Panc1 (cell line): ENCODE measurements at regions not wholly inside any gene's neighbourhood (a gene's known extent, or its start where the extent isn't known, plus 50 kb on each side); places are given as distances from the start of the nearest gene placed in this dataset.

Experiments used
- ATAC-seq: fragments of 200-7000 bp; cut with Tn5 transposase; 2 replicates; pipeline ENCODE4 v1.9.1; 2020; ENCODE audit warnings: mild to moderate bottlenecking, moderate library complexity
- BruUV-seq: library from RNA; stranded (reverse); fragments of 400-500 nt; replicated peaks from 2 replicates; lab custom pipeline; 2021; lab: Mats Ljungman, UMichigan
- CTCF ChIA-PET: fragments of 300-600 bp; sonication (Branson Sonifier 250); formaldehyde crosslinking; loops from one replicate; lab custom pipeline; 2022; ENCODE audit warnings: antibody characterized with exemption; lab: Charles Lee
- POLR2A ChIA-PET: fragments of 300-600 bp; sonication (Branson Sonifier 250); formaldehyde crosslinking; loops from one replicate; lab custom pipeline; 2022; ENCODE audit warnings: antibody characterized with exemption; lab: Charles Lee
- DNase-seq: peaks from one replicate; pipeline ENCODE4 v3.0.0-alpha.2; 2010; ENCODE audit warnings: low read depth, low spot score
- H3K27ac ChIP-seq: 2 replicates; pipeline ENCODE4 v1.5.1; 2011; ENCODE audit warnings: mild to moderate bottlenecking, low read length, inconsistent platforms
- H3K27me3 ChIP-seq: fragments of 200-500 bp; sonication (Bioruptor generic); 2 replicates; pipeline ENCODE4 v1.6.0; 2014; ENCODE audit warnings: low read length, inconsistent platforms; ENCODE audit not compliant: control insufficient read depth, insufficient read depth
- H3K36me3 ChIP-seq: fragments of 200-500 bp; sonication (Bioruptor generic); 2 replicates; pipeline ENCODE4 v1.5.1; 2014; ENCODE audit warnings: inconsistent platforms, mild to moderate bottlenecking, low read length, moderate library complexity; ENCODE audit not compliant: control insufficient read depth, insufficient read depth
- H3K4me1 ChIP-seq: 2 replicates; pipeline ENCODE4 v1.5.1; 2011; ENCODE audit warnings: inconsistent platforms, mild to moderate bottlenecking, low read length, moderate library complexity; ENCODE audit not compliant: control insufficient read depth, insufficient read depth
- H3K4me3 ChIP-seq, 2 experiments: 2 replicates each; pipeline ENCODE4 v1.5.1; 2011 to 2012; ENCODE audit warnings: low read depth in 2 of 2, low read length in 2 of 2, mild to moderate bottlenecking in 2 of 2, inconsistent platforms in 1 of 2, moderate library complexity in 1 of 2
- H3K9me3 ChIP-seq: fragments of 200-500 bp; sonication (Bioruptor generic); 2 replicates; pipeline ENCODE4 v1.5.1; 2014; ENCODE audit warnings: low read depth, mild to moderate bottlenecking, inconsistent platforms, low read length, moderate library complexity; ENCODE audit not compliant: control insufficient read depth, insufficient read depth
- POLR2AphosphoS5 ChIP-seq: IDR thresholded peaks from 2 replicates; pipeline ENCODE4 v1.6.1; 2012; ENCODE audit warnings: mild to moderate bottlenecking, low read depth, low read length, moderate library complexity
- SIN3A ChIP-seq: IDR thresholded peaks from 2 replicates; pipeline ENCODE4 v1.6.1; 2012; ENCODE audit warnings: low read depth, mild to moderate bottlenecking, low read length, moderate library complexity, borderline replicate concordance; ENCODE audit not compliant: insufficient read depth
- TCF7L2 ChIP-seq: IDR thresholded peaks from 2 replicates; pipeline ENCODE4 v1.6.1; 2011; ENCODE audit warnings: mild to moderate bottlenecking, low read depth, low read length, inconsistent platforms
- in situ Hi-C: cut with HindIII; loops from 2 replicates; pipeline ENCODE4 v1.10.0; 2016; ENCODE audit warnings: low sequenced_read_pairs, low pct_unique_long_range_greater_than_20kb
- intact Hi-C: fragments of 100-400 bp; cut with micrococcal nuclease; formaldehyde crosslinking; loops from one replicate; pipeline ENCODE4 v1.10.0; 2022; ENCODE audit not compliant: unreplicated experiment
- TF ChIP-seq, protein P1 (sequence below), 2 experiments: IDR thresholded peaks; 2 replicates each; pipeline ENCODE4 v1.6.1; 2011 to 2012; ENCODE audit warnings: low read depth in 2 of 2, control low read depth in 1 of 2, low read length in 1 of 2, mild to moderate bottlenecking in 1 of 2, moderate library complexity in 1 of 2; ENCODE audit not compliant: insufficient read depth in 1 of 2
- TF ChIP-seq, protein P2 (sequence below): fragments of 450-650 bp; IDR thresholded peaks from 2 replicates; pipeline ENCODE4 v1.5.1; 2017; ENCODE audit warnings: mild to moderate bottlenecking

DNA sequence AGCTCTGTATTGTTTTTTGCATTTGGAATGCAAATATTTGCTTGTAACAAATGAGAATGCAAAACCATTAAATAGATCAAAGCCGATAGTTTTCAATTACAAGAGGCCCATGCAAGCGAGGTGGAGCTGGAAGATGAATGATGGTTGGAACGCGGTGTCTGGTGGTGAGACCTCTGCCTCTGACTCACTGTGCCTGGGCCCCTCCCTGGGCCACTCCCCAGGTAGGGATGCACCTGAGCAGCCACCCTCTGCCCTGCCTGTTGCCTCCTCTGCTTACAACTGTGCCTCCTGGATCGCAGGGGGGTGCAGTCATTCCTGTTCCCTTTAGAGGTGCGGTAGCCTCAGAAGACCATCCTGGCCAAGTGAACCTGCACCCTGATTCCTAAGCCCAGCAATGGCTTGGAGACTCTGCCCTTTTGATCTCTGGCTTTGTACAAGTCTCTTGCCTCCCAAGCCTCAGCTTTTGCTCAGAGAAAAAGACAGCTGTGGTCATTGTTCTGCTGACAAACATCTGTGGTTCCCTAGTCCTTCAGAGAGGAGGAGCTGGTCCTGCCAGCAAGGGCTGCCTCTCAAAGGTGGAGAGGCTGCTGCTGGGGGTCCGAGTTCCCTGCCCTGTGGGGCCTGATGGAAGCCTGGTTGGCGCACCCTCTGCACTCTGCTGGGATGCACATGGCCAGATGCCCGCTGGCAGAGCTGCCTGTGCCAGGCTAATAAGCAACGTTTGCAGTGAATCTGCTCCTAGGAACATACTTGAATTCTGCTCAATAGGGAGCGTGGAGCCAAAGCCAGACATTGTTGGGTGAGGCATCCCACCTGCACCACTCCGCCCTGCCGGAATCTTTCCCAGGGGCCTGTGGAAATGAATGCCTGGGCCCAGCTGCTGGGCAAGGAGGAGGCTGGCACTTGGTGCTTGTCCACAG, 126.3 kb upstream of the TCERG1L start:
- CTCF ChIA-PET, result no interaction called here
- in situ Hi-C loops, result no loop called here

DNA sequence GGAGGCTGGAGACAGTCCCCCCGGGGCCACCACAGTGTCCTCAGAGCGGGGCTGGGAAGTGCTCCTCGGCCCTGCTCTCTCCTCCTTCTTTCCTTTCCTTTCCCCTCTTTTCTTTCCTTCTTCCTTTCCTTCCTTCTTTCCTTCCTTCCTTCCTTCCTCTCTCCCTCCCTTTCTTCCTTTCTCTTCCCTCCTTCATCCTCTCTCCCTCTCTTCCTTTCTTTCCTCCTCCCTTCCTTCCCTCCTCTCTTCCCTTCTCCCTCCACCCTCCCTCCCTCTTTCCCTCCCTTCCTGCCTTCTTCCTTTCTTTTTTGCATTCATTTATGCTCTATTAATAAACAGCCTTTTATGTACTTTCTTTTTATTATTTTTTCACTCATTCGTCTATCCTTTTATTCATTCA, 127.1 kb upstream of the TCERG1L start:
- DNase-seq (no peak), ATAC-seq (no peak)
- intact Hi-C loops (no loop called here), in situ Hi-C loops (no loop called here)
- no TSS peak for BruUV-seq
- Histone ChIP-seq H3K36me3 (no peaks in the 10 kb centered on the region), H3K4me1 (no peaks in the 10 kb centered on the region), H3K27ac (no peak overlapping the region), H3K4me3 (no peak overlapping the region), H3K27me3 (peaks cover 37% of the 10 kb centered on the region), H3K9me3 (no peaks in the 10 kb centered on the region)
- CTCF ChIA-PET, result interaction anchor here (0.6 kb wide), 1 partner anchor 398 kb away, joined by 3 read pairs; no protein-coding TSS in a partner anchor
- TF ChIP-seq POLR2AphosphoS5 (no peak), SIN3A (no peak), TCF7L2 (no peak)
- TF ChIP-seq, protein P1, sequence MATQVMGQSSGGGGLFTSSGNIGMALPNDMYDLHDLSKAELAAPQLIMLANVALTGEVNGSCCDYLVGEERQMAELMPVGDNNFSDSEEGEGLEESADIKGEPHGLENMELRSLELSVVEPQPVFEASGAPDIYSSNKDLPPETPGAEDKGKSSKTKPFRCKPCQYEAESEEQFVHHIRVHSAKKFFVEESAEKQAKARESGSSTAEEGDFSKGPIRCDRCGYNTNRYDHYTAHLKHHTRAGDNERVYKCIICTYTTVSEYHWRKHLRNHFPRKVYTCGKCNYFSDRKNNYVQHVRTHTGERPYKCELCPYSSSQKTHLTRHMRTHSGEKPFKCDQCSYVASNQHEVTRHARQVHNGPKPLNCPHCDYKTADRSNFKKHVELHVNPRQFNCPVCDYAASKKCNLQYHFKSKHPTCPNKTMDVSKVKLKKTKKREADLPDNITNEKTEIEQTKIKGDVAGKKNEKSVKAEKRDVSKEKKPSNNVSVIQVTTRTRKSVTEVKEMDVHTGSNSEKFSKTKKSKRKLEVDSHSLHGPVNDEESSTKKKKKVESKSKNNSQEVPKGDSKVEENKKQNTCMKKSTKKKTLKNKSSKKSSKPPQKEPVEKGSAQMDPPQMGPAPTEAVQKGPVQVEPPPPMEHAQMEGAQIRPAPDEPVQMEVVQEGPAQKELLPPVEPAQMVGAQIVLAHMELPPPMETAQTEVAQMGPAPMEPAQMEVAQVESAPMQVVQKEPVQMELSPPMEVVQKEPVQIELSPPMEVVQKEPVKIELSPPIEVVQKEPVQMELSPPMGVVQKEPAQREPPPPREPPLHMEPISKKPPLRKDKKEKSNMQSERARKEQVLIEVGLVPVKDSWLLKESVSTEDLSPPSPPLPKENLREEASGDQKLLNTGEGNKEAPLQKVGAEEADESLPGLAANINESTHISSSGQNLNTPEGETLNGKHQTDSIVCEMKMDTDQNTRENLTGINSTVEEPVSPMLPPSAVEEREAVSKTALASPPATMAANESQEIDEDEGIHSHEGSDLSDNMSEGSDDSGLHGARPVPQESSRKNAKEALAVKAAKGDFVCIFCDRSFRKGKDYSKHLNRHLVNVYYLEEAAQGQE (IDR thresholded peaks at IDR 0.05; ENCODE audit: insufficient read depth in 1 of 2, low read depth in 2 of 2, low read length in 1 of 2), result no peak
- TF ChIP-seq, protein P2, sequence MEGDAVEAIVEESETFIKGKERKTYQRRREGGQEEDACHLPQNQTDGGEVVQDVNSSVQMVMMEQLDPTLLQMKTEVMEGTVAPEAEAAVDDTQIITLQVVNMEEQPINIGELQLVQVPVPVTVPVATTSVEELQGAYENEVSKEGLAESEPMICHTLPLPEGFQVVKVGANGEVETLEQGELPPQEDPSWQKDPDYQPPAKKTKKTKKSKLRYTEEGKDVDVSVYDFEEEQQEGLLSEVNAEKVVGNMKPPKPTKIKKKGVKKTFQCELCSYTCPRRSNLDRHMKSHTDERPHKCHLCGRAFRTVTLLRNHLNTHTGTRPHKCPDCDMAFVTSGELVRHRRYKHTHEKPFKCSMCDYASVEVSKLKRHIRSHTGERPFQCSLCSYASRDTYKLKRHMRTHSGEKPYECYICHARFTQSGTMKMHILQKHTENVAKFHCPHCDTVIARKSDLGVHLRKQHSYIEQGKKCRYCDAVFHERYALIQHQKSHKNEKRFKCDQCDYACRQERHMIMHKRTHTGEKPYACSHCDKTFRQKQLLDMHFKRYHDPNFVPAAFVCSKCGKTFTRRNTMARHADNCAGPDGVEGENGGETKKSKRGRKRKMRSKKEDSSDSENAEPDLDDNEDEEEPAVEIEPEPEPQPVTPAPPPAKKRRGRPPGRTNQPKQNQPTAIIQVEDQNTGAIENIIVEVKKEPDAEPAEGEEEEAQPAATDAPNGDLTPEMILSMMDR, result no peak
- POLR2A ChIA-PET, result no interaction called here

More for the DNA sequence above, 126.3 kb upstream of the TCERG1L start:
- TF ChIP-seq TCF7L2, result no peak
- DNase-seq, result no peak
- intact Hi-C loops, result no loop called here
- no TSS peak for BruUV-seq
- Histone ChIP-seq H3K27ac (no peak overlapping the region), H3K9me3 (no peaks in the 10 kb centered on the region), H3K4me1 (no peaks in the 10 kb centered on the region), H3K36me3 (no peaks in the 10 kb centered on the region), H3K27me3 (peaks cover 38% of the 10 kb centered on the region), H3K4me3 (no peak overlapping the region)
- 0 out of 2 replicates have a peak, but pooled peaks have one; percentile 38 for ATAC-seq
- POLR2A ChIA-PET, result no interaction called here

DNA sequence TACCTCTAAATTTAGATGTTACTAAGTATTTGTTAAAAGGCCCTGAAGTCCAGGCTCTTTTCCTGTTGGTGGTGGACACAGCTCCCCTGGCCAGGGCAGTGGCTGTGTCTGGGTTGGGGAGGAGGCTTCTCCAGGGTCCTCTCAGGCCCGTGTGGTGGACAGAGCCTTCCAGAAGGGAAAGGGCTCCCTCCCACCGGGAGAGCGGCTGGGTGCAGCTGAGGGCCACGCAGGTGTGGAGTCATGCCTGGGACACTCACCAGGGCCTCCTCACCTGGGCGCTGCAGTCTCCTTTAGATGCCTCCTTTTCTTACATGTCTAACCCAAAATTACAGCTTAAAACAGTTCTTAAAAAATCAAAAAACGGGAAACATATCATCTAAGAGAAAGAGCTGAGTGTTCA, 128.2 kb upstream of the TCERG1L start:
- CTCF ChIA-PET, result no interaction called here
- Histone ChIP-seq H3K27me3 (peaks cover 37% of the 10 kb centered on the region), H3K36me3 (no peaks in the 10 kb centered on the region), H3K27ac (no peak overlapping the region), H3K4me3 (no peak overlapping the region), H3K9me3 (no peaks in the 10 kb centered on the region), H3K4me1 (no peaks in the 10 kb centered on the region)
- TF ChIP-seq TCF7L2, result no peak
- TF ChIP-seq, protein P2, result no peak
- POLR2A ChIA-PET, result no interaction called here
- in situ Hi-C loops, result no loop called here
- no peak for DNase-seq
- intact Hi-C loops, result no loop called here
- no peak for ATAC-seq
- BruUV-seq, result no TSS peak
